ENCODE measurements at regions not wholly inside any gene's neighbourhood (a gene's known extent, or its start where the extent isn't known, plus 50 kb on each side); places are given as distances from the start of the nearest gene placed in this dataset.

- H3K4me3 ChIP-seq (ENCODE audit: control insufficient read depth, low read depth, low read length), result no peak overlapping the region
- TF ChIP-seq, protein P1, sequence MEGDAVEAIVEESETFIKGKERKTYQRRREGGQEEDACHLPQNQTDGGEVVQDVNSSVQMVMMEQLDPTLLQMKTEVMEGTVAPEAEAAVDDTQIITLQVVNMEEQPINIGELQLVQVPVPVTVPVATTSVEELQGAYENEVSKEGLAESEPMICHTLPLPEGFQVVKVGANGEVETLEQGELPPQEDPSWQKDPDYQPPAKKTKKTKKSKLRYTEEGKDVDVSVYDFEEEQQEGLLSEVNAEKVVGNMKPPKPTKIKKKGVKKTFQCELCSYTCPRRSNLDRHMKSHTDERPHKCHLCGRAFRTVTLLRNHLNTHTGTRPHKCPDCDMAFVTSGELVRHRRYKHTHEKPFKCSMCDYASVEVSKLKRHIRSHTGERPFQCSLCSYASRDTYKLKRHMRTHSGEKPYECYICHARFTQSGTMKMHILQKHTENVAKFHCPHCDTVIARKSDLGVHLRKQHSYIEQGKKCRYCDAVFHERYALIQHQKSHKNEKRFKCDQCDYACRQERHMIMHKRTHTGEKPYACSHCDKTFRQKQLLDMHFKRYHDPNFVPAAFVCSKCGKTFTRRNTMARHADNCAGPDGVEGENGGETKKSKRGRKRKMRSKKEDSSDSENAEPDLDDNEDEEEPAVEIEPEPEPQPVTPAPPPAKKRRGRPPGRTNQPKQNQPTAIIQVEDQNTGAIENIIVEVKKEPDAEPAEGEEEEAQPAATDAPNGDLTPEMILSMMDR (conservative IDR thresholded peaks at IDR 0.05; ENCODE audit: control insufficient read depth, insufficient read depth, low read depth, low read length), result no peak
- no peak for DNase-seq (ENCODE audit: low read depth)
Measured at GRCh38 chr2:8388781-8389180, 293.1 kb upstream of the ID2 start.

- TF ChIP-seq, protein P1 (conservative IDR thresholded peaks at IDR 0.05; ENCODE audit: control insufficient read depth, insufficient read depth, low read depth, low read length), result no peak
- peak; percentile 43 for DNase-seq (ENCODE audit: low read depth)
- no peak overlapping the region for H3K4me3 ChIP-seq (ENCODE audit: control insufficient read depth, low read depth, low read length)
Measured at GRCh38 chr2:8389431-8390108, 292.3 kb upstream of the ID2 start.

DNA sequence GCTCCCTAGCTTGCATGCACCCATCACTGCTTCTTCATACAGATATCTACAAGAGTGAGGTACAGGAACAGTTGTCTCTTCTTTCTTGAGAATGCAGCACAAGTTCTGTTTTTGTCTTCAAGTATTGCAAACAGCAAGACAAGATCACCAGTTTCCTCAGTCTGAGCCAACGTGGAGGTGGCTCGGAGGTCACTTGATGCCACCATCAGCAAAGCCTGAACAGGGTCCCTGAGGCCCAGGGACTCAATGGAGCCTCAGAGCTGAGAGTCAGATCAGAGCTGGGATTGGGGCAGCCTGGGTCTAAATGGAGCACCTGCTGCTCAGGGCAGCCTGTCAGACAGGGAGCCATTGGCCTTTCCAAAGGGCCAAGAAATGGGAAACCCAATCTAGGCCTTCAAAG lies 290.7 kb upstream of the ID2 start:
- no peak for DNase-seq (ENCODE audit: low read depth)
- no peak overlapping the region for H3K4me3 ChIP-seq (ENCODE audit: control insufficient read depth, low read depth, low read length)
- TF ChIP-seq, protein P1 (conservative IDR thresholded peaks at IDR 0.05; ENCODE audit: control insufficient read depth, insufficient read depth, low read depth, low read length), result no peak

- TF ChIP-seq, protein P1 (conservative IDR thresholded peaks at IDR 0.05; ENCODE audit: control insufficient read depth, insufficient read depth, low read depth, low read length), result no peak
- no peak for DNase-seq (ENCODE audit: low read depth)
Measured at GRCh38 chr2:8391584-8391983, 290.3 kb upstream of the ID2 start.

GRCh38 chr2:8392098-8392866 lies 289.6 kb upstream of the ID2 start:
- H3K4me3 ChIP-seq (ENCODE audit: control insufficient read depth, low read depth, low read length), result no peak overlapping the region
- TF ChIP-seq, protein P1 (conservative IDR thresholded peaks at IDR 0.05; ENCODE audit: control insufficient read depth, insufficient read depth, low read depth, low read length), result no peak
- DNase-seq (ENCODE audit: low read depth), result no peak

More at GRCh38 chr2:8391584-8391983, 290.3 kb upstream of the ID2 start:
- no peak overlapping the region for H3K4me3 ChIP-seq (ENCODE audit: control insufficient read depth, low read depth, low read length)

DNA sequence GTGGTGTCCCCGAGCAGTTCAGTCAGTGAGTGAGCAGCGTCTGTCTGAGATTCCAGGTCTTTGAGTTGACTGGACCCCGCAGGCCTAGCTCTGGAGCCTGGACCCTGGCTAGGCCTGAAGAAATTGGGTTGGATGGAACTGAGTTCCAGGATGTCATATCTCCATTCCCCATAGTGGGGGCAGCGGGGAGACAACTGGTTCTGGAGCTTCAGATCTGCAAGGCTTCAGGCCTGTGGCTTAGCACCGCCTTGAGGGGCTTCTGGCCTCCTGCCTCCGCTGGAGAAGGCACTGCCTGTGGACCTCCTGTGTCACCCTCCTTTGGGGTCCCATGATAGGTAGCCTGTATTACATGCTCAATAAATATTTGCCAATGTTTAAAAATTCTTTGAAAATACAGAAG lies 288.4 kb upstream of the ID2 start:
- TF ChIP-seq, protein P1 (conservative IDR thresholded peaks at IDR 0.05; ENCODE audit: control insufficient read depth, insufficient read depth, low read depth, low read length), result no peak
- no peak overlapping the region for H3K4me3 ChIP-seq (ENCODE audit: control insufficient read depth, low read depth, low read length)
- no peak for DNase-seq (ENCODE audit: low read depth)

All from fibroblast of mammary gland (primary cell).